ENCODE measurements at regions not wholly inside any gene's neighbourhood (a gene's known extent, or its start where the extent isn't known, plus 50 kb on each side); places are given as distances from the start of the nearest gene placed in this dataset.
"Not testable (repeated sequence)": the region's sequence is repeated elsewhere in the genome, so short reads cannot be mapped to it uniquely, and the experiment has no call there.

DNA sequence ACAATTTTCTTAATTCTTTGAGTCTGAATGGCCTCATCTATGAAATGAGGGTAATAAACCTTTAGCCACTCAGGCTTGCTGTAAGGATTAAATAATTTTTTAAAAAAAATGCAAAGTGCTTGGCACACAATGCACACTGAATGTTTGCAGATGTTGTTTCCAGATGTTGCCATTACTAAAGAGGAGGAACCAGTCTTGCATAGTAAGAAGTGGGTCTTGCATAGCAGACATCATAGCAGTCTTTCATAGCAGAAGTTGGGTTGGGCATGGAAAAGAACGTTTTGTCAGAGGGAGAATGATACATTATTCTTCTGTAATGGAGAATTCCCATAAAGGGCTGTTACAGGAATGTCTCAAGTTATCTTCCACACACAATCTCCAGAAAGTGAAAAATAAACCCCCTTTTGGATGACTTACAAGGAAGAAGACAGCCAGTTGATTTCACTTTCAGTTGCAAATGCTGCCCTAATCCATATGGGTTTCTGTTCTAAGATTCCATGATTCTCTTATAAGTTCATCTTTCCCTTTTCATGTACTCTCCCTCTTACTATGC lies 327.7 kb downstream of the SUCLG1 start:
- DNase-seq, result no peak

DNA sequence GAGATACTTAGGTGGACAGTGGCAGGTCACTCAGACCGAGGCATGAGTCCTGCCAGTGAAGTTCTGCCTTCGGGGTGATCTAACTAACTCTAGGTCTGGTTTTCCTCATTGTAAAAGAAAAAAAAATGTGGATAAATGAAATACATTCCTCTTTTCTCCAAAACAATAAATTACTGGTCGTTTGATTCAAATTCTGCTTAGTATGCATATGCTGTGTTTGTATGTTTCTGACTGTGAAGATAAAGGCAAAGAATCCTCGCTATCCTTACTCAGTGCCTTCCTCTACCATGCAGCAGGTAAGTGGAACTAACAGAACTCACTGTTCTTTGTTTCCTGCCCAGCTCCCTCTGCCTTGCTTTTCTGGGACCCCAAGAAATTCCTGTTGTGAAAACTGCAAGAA lies 330.1 kb downstream of the SUCLG1 start:
- DNase-seq, result no peak

DNA sequence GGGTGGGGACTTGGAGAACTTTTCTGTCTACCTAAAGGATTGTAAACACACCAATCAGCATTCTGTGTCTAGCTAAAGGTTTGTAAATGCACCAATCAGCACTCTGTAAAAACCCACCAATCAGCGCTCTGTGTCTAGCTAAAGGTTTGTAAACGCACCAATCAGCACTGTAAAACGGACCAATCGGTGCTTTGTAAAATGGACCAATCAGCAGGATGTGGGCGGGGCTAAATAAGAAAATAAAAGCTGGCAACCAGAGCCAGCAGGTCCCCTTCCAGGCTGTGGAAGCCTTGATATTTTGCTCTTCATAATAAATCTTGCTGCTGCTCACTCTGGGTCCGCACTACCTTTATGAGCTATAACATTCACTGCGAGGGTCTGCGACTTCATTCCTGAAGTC lies 331.3 kb downstream of the SUCLG1 start:
- DNase-seq, result not testable (repeated sequence)

DNA sequence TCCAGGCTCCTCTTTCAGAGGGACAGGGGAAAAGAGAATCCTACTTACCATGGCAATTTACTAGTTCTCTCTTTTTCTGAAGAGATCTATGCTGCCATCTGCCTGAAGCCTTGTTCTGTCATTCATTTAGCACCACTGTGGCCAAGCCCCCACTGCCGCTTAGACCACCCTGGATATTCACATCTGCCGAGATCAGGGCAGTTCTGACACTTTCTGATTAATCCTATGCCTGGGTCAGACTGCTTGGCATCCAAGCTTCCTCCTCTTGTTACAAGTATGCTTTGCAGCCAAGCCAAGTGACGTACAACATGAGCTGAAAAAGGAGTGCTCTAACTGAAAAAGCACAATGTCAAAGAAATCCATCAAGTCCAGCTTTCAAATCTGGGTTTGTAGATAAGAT lies 332.6 kb downstream of the SUCLG1 start:
- no peak for DNase-seq

DNA sequence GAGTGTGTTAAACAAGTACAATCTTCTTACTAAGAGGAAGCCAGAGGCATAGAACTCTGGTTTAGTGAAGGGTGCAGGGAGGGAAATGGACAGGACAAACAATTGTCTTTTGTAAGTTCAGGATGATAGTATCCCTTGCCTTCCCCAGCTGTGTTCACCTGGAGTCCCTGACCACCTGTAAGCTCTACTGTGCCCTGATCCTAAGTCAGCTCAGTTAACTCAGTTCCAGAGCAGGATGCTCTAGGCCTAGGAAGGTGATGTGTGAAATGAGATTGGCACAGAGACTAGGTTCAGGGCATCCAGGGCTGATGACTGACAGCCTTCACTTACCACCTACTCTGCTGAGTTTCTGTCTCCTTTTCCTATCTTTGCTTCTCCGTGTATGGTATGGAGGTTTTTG lies 333.0 kb downstream of the SUCLG1 start:
- DNase-seq, result no peak

DNA sequence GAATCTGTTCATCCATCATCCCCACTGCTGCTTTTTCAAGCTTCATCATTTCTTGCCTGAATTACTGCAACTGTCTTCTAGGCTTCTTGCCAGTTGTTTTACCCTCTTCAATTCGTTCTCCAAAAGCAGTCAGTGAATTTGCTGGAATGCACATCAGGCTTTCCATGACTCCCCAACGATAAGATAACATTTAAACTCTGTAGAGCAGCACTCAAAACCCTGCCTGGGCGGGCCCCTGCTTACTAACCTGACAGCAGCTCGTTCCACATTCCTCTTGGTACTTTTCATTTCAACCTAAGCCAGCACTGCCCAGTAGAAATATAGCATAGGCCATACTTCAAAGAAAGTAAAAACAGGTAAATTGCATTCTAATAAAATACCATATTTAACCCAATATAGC lies 342.9 kb downstream of the SUCLG1 start:
- no peak for DNase-seq

DNA sequence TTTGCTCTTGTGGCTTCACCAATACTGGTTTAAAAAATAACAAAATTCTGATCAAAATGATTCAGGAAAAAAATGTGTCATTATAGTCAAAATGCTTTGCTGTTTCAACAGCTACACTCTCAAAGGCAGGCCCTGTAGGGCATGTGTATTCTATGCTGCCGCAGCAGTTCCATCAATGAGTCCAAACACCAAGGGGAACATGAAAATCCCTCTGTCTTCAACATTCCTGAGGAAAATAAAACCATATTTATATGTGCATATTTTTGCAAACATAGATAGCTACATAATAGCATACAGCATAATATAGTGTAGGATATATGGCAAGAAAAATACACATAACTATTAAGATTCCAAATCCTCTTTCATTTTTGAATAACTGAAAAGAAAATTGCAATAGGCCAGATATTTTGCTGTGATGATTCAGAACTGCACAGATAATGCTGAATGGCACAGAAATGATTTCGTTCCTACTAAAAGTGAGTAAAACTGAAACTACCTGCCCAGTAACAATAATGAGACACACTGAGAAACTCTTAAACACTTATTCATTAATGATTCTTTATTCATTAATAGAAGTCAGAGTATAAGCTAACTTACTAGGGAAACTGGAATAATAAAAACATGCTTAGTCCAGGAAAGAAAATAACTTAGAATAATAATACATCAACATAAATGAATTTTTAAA lies 343.8 kb downstream of the SUCLG1 start:
- no peak for DNase-seq

DNA sequence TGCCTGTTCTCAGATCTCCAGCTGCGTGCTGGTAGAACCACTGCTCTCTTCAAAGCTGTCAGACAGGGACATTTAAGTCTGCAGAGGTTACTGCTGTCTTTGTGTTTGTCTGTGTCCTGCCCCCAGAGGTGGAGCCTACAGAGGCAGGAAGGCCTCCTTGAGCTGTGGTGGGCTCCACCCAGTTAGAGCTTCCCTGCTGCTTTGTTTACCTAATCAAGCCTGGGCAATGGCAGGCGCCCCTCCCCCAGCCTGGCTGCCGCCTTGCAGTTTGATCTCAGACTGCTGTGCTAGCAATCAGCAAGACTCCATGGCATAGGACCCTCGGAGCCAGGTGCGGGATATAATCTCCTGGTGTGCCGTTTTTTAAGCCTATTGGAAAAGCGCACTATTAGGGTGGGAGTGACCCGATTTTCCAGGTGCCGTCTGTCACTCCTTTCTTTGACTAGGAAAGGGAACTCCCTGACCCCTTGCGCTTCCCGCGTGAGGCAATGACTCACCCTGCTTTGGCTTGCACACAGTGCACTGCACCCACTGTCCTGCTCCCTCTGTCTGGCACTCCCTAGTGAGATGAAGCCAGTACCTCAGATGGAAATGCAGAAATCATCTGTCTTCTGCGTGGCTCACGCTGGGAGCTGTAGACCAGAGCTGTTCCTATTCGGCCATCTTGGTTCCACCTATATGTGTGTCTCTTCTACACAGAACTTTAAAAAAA lies 355.1 kb downstream of the SUCLG1 start:
- not testable (repeated sequence) for DNase-seq

DNA sequence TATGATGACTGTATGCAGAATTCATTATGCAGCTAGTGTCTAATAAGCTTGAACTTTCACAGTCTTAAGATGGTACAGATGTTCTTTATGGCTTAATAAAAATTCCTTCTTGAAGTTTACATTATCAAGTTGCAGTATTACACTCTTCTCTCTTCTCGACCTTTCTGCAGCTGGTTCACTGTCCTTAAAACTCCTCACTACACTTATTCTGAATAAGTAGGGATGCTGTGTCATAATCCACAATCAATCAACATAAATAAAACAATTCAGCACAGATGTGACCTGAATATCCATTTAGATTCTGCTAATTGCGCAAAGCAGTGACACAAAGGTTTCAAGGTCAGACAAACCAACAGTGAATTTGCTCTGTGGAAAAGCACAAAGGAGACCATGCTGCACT lies 356.8 kb downstream of the SUCLG1 start:
- no peak for DNase-seq

DNA sequence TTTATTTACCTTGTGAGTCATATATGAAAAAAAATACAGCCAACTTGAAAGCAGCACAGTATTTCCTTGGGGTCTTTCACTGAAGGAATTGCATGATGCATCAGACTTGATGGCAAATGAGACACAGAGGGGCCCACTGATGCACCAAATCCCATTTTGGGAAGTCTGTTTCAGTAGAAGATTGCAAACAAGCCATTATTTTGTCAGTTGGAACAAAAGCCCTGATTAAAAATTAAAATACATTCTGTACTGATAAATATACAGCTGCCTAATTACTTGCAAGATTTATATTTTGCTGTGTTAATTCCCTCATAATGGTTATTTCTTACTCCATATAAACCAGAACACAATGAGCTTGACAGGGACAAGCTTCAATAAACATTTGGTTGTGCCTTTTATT lies 370.4 kb downstream of the SUCLG1 start:
- DNase-seq, result no peak

DNA sequence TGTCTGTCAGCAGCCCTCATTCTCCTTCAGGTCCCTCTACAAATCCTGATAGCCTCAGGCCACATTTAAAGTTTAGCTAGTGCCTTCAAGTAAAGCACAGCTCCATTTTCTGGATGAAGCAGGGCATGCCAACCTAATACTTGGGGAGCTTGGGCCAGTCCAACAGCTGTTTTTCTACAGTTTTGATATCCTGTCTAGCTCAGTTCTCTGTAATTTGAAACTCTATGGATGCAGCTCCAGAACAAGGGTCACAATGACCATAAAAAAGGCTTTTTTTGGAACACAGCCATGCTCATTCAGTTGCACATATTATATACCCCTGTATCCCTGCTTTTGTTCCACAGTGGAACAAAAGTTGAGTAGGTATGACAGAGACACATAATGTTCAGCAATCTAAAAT lies 373.5 kb downstream of the SUCLG1 start:
- no peak for DNase-seq

DNA sequence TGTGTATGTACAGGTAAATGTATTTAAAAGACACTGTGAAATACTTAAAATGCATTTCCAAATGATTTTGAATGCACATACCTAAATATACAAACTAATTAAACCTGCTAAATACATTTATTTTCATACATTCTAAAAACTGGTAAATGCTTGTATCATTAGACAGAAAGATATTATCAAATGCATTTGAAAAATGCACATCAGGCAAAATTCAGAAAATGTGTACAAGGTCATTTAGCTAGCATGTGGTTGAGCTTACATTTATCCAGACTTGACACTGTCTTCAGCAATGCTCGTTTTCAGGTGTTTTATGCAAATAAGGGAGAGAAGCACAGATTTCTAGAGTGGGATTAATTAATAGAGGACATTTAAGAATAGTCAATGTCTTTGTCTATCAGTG lies 374.2 kb downstream of the SUCLG1 start:
- no peak for DNase-seq

DNA sequence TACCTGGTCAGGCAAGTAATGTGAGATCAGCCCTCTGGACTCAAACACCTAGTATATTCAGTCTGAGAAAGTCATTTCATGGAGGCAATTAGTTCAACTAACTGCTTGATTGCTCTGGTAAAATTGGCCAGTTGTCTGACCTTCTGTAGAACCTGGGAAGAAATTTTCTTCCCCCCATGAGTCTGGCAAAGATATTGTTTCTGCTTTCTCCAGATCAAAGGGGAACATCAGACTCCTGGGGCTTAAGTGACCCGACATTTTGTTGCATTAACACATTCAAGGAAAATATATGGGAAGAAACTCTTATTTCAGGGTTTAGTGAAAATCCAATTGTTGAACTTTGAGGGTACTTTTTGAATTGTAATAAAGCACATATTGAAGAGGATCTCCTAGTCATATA lies 375.1 kb downstream of the SUCLG1 start:
- DNase-seq, result no peak

DNA sequence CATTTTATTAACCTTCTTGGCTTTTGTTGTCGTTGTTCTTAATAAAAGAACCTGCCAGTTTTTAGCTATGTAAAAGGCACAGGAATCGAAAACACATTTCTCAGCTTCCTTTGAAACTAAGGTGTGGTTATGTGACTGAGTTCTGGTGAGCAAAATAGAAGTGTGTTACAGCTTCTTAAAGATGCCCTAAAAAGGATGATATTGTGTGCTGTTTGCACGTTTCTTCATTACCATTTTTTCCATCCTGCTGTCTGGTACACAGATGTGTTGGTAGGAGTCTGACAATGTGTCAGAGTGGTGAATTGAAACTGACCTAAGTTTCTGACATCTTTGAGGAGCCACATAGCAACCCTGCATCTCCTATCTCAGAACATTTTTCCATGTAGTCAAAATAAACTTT lies 380.6 kb downstream of the SUCLG1 start:
- DNase-seq, result no peak

DNA sequence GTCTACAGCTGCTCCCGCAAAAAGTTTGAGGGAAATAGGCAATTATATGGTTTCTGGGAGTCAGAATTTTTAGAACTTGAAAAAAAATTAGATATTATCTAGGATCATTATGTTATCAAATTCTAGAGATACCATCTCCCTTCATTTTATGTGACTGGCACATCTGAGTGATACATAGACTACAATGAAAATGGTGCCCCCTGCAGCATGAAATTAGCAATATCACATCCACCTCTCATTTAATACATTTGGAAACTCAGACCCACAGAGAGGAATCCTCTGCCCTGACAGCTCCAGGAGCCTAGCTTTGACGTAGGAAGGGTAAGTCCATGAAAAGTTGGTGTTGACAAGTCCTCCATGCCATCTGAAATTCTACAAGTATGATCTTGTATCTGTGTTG lies 381.6 kb downstream of the SUCLG1 start:
- DNase-seq, result no peak

DNA sequence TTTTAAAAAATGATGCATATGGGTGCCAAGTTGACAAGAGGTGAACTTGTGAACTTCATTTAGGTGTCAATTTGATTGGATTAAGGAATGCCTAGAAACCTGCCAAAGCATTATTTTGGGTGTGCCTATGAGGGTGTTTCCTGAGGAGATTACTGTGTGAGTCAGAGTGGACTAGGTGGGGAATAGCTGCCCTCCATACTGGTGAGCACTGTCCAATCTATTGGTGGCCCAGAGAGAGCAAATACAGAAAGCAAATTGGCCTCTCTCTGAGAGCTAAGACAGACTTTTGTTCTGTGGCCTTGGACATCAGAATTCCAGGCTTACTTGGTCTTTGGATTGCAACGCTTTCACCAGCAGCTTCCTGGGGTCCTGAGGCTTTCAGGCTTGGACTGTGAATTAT lies 388.0 kb downstream of the SUCLG1 start:
- DNase-seq, result no peak

DNA sequence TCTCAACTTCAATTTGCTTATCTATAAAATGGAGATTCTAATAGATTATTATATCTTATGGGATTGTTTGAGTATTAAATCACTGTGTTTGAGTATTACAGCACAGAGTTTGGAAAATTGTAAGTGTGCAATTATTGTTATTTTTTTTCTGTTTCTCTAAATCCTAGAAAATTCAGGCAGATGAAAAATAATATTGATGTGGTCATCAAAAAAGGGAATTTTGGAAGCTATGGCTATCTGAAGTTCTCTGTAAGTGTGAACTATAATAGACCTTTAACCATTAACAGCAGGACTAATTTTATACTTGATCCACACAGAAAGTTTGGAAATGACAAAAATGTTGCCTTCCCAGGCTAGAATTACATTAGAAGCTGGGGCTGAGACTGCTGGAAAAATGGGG lies 393.2 kb downstream of the SUCLG1 start:
- no peak for DNase-seq

DNA sequence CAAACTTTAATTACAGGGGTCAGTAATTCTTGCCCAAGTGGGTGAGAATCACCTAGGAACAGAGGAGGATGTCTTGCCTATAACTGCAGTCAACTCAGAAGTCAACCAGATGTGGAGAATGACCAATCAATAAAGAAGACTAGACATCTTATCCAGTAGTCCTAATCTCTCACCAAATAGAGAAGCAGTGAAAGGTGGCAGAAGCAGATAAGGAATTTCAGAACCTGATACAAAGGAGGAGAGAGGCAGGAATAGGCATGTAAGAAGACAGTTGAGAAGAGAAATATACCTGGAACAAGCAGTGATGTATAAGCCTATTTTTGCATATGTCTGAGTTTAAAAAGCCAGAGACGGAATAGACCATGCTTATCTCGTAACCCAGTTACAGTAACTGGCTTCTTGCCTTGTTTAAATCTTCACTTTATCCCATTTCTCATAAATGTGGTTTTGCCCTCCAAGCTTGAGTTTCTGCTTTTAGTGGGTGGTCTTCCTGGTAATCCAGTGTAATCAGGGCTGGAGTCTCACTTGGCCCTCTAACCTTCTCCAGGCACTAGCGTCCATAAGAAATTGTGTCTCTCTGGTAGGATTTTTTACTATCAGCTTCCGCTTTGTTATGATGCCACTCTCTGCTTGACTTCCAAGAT lies 401.0 kb downstream of the SUCLG1 start:
- DNase-seq, result no peak

DNA sequence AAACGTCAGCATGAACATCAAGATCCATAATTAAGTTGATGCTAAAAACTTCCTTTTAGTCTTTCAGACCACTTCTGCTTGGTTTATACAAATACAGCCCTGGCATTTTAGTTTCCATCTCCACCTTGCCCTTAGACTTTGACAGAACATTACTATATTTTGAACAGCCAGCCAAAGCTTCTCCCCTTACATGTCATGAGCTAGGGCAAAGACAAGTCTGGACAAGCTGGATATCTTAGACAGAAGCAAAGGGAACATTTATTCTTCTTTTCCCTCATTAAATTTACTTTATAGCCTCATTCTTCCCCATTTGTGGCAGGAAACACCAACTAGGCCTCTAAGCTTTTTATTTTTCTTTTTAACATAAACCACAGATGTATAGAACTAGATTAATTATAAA lies 403.3 kb downstream of the SUCLG1 start:
- DNase-seq, result no peak

DNA sequence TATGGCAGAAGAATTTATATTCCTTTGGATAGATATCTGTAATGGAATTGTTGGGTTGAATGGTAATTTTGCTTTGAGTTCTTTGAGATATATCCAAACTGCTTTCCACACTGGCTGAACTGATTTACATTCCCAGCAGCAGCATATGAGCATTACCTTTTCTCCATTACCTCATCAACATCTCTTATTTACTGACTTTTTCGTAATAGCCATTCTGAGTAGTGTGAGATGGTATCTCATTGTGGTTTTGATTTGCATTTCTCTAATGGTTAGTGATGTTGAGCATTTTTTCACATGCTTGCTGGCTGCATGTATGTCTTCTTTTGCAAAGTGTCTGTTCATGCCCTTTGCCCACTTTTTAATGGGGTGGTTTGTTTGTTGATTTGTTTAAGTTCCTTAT lies 404.5 kb downstream of the SUCLG1 start:
- not testable (repeated sequence) for DNase-seq

DNA sequence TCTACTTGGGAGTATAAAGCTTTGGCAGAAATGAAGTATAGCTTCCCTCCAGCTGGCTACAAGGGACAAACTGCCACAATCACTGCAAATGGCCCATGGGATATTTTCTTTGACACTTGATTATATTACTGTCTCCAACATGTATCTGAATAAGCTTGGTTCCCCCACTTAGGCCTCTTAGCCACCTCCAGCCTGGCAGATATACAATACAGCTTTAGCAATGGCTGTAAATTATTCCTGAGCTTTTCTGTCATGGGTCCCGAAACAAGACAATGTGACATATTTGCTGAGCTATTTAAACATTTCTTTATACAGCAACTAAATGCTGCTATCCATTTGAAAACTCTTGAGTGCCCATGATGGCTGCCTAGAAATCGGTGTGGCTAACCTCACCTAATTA lies 406.2 kb downstream of the SUCLG1 start:
- no peak for DNase-seq

DNA sequence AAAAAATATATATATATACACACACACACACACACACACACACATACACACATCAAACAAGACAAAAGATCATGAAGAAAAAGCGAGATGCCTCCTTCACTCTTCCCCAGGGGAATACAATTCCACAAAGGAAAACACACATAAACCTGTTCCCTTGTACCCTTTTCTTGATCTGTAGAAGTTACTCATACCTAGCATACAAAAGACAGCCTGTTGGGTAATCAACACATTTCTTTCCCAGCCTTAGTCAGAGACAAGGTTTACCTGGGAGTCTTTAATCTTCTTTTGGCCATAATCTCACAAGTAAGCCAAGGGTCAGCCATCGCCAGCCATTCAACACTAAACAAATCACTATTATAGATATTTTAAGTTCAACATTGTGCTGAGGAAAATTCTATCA lies 407.0 kb downstream of the SUCLG1 start:
- DNase-seq, result no peak

DNA sequence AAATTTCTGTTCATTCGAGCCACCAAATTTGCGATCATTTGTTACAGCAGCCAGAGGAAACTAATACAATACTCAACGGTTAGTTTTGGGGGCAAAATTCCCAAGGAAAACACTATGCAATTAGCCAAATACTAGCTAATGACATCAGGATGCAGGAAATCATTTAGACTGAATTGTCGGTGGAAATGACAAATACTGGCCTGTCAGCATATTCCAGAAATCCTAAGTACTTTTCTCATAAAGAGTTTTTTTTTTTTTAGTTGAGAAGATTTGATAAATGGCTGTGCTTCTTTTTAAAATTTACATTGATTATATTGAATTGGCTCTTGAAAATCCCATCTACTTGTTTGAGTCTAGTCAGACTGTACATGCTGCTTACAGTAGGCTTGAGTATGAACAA lies 410.1 kb downstream of the SUCLG1 start:
- DNase-seq, result no peak

DNA sequence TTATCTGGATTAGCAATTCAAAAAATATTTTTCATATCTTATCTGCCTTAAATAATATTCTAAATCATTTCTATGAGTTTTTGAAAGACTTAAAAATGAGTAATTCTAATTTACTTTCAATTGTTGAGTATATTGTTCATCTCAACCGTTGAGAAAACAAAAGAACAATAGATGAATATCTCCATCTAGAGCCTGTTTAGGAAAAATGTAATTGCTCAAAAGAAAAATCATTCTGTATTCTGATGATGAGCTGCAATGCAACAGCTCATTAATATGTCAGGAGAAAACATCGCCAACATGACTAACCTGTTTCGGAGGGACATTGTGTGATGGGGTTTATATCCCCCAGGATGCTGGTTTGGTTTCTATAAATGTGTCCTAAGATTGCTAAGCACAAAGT lies 417.6 kb downstream of the SUCLG1 start:
- DNase-seq, result no peak

All from 8988T (cell line).